ENCODE measurements at regions not wholly inside any gene's neighbourhood (a gene's known extent, or its start where the extent isn't known, plus 50 kb on each side); places are given as distances from the start of the nearest gene placed in this dataset.
"Not testable (repeated sequence)": the region's sequence is repeated elsewhere in the genome, so short reads cannot be mapped to it uniquely, and the experiment has no call there.

- H3K4me1 Mint-ChIP-seq; ATAC-seq; H3K4me2 ChIP-seq; H3K79me2 ChIP-seq (replicated peaks; ENCODE audit: insufficient read depth); H3K27me3 ChIP-seq (ENCODE audit: insufficient read depth); H3K4me1 ChIP-seq (ENCODE audit: insufficient read depth); H3F3A ChIP-seq (replicated peaks; ENCODE audit: low read depth); H2AFZ ChIP-seq; H3K9me3 Mint-ChIP-seq; H3K36me3 Mint-ChIP-seq (ENCODE audit: low read depth); H3K27ac Mint-ChIP-seq; H3K27me3 Mint-ChIP-seq (ENCODE audit: insufficient read depth, low read depth, poor library complexity); H3K4me3 ChIP-seq; H4K20me1 ChIP-seq (replicated peaks; ENCODE audit: insufficient read depth); H3K9me2 ChIP-seq (ENCODE audit: insufficient read depth); H3K27ac ChIP-seq (ENCODE audit: low read depth); H3K4me3 Mint-ChIP-seq; DNase-seq (ENCODE audit: low spot score): not testable (repeated sequence)
- peaks cover 14% of the 10 kb centered on the region for H3K36me3 ChIP-seq (ENCODE audit: insufficient read depth)
Observed at GRCh38 chr21:10465524-10466110, 55.8 kb upstream of the TPTE start.

GRCh38 chr21:10466200-10466599 is 55.2 kb upstream of the TPTE start:
- no peak for TF ChIP-seq CREB1 (CRISPR knock-in tag; IDR thresholded peaks at IDR 0.05; ENCODE audit: low read depth)
- no peak for TF ChIP-seq CTCF (conservative IDR thresholded peaks at IDR 0.05; ENCODE audit: low read depth in 2 of 2)
- TF ChIP-seq ZNF114 (CRISPR knock-in tag; IDR thresholded peaks at IDR 0.05) = no peak
- TF ChIP-seq EZH2phosphoT487 (IDR thresholded peaks at IDR 0.05; ENCODE audit: unreplicated experiment) = no peak
- no peak for TF ChIP-seq ZNF331 (CRISPR knock-in tag; IDR thresholded peaks at IDR 0.05; ENCODE audit: low read depth)
- TF ChIP-seq ZNF462 (CRISPR knock-in tag; IDR thresholded peaks at IDR 0.05) = no peak
- no peak for TF ChIP-seq REST (IDR thresholded peaks at IDR 0.05; ENCODE audit: unreplicated experiment)
- no peak for TF ChIP-seq JUNB (IDR thresholded peaks at IDR 0.05; ENCODE audit: unreplicated experiment)
- TF ChIP-seq NANOG (IDR thresholded peaks at IDR 0.05; ENCODE audit: borderline replicate concordance) = no peak
- H4K20me1 ChIP-seq (replicated peaks; ENCODE audit: insufficient read depth) = no peaks in the 10 kb centered on the region
- Mint-ChIP-seq H3K36me3 (ENCODE audit: low read depth) (no peaks in the 10 kb centered on the region), H3K9me3 (no peaks in the 10 kb centered on the region), H3K4me3 (no peak overlapping the region), H3K27ac (no peak overlapping the region), H3K4me1 (no peaks in the 10 kb centered on the region), H3K27me3 (ENCODE audit: insufficient read depth, low read depth, poor library complexity) (no peaks in the 10 kb centered on the region)
- no peaks in the 10 kb centered on the region for H3K79me2 ChIP-seq (replicated peaks; ENCODE audit: insufficient read depth)
- DNase-seq (ENCODE audit: low spot score) = no peak
- H3K27ac ChIP-seq (ENCODE audit: low read depth) = no peak overlapping the region
- no peak for ATAC-seq
- H3K36me3 ChIP-seq (ENCODE audit: insufficient read depth) = peaks cover 13% of the 10 kb centered on the region
- no peak overlapping the region for H3K4me3 ChIP-seq
- no peaks in the 10 kb centered on the region for H3K4me1 ChIP-seq (ENCODE audit: insufficient read depth)
- no peaks in the 10 kb centered on the region for H3K9me2 ChIP-seq (ENCODE audit: insufficient read depth)
- H3K4me2 ChIP-seq = no peak overlapping the region
- H3K27me3 ChIP-seq (ENCODE audit: insufficient read depth) = no peaks in the 10 kb centered on the region
- no peaks in the 10 kb centered on the region for H3F3A ChIP-seq (replicated peaks; ENCODE audit: low read depth)
- H2AFZ ChIP-seq = no peak overlapping the region
